ENCODE measurements at regions not wholly inside any gene's neighbourhood (a gene's known extent, or its start where the extent isn't known, plus 50 kb on each side); places are given as distances from the start of the nearest gene placed in this dataset.

DNA sequence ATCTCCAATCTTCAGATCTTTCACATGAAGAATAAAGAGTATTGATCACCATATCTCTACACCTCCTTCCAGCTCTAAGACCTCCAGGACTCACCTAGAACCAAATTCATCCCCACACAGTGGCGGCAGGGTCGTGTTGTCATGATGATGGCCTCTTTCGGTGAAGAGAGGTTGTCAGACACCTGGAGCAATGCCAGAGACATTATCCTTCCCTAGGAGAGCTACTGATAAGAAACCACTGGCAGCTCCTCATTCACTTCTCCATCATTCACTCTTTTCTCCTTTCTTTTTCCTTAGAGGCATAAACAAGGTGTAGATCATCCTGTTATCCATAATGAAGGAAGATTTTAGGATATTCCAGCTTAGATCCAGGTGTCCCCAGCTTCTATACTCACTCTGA lies 197.9 kb upstream of the TNP1 start (continued):
- TF ChIP-seq, protein P1, sequence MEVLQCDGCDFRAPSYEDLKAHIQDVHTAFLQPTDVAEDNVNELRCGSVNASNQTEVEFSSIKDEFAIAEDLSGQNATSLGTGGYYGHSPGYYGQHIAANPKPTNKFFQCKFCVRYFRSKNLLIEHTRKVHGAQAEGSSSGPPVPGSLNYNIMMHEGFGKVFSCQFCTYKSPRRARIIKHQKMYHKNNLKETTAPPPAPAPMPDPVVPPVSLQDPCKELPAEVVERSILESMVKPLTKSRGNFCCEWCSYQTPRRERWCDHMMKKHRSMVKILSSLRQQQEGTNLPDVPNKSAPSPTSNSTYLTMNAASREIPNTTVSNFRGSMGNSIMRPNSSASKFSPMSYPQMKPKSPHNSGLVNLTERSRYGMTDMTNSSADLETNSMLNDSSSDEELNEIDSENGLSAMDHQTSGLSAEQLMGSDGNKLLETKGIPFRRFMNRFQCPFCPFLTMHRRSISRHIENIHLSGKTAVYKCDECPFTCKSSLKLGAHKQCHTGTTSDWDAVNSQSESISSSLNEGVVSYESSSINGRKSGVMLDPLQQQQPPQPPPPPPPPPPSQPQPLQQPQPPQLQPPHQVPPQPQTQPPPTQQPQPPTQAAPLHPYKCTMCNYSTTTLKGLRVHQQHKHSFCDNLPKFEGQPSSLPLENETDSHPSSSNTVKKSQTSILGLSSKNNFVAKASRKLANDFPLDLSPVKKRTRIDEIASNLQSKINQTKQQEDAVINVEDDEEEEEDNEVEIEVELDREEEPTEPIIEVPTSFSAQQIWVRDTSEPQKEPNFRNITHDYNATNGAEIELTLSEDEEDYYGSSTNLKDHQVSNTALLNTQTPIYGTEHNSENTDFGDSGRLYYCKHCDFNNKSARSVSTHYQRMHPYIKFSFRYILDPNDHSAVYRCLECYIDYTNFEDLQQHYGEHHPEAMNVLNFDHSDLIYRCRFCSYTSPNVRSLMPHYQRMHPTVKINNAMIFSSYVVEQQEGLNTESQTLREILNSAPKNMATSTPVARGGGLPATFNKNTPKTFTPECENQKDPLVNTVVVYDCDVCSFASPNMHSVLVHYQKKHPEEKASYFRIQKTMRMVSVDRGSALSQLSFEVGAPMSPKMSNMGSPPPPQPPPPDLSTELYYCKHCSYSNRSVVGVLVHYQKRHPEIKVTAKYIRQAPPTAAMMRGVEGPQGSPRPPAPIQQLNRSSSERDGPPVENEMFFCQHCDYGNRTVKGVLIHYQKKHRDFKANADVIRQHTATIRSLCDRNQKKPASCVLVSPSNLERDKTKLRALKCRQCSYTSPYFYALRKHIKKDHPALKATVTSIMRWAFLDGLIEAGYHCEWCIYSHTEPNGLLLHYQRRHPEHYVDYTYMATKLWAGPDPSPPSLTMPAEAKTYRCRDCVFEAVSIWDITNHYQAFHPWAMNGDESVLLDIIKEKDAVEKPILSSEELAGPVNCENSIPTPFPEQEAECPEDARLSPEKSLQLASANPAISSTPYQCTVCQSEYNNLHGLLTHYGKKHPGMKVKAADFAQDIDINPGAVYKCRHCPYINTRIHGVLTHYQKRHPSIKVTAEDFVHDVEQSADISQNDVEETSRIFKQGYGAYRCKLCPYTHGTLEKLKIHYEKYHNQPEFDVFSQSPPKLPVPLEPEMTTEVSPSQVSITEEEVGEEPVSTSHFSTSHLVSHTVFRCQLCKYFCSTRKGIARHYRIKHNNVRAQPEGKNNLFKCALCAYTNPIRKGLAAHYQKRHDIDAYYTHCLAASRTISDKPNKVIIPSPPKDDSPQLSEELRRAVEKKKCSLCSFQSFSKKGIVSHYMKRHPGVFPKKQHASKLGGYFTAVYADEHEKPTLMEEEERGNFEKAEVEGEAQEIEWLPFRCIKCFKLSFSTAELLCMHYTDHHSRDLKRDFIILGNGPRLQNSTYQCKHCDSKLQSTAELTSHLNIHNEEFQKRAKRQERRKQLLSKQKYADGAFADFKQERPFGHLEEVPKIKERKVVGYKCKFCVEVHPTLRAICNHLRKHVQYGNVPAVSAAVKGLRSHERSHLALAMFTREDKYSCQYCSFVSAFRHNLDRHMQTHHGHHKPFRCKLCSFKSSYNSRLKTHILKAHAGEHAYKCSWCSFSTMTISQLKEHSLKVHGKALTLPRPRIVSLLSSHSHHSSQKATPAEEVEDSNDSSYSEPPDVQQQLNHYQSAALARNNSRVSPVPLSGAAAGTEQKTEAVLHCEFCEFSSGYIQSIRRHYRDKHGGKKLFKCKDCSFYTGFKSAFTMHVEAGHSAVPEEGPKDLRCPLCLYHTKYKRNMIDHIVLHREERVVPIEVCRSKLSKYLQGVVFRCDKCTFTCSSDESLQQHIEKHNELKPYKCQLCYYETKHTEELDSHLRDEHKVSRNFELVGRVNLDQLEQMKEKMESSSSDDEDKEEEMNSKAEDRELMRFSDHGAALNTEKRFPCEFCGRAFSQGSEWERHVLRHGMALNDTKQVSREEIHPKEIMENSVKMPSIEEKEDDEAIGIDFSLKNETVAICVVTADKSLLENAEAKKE (CRISPR knock-in tag; IDR thresholded peaks at IDR 0.05) = no peak
- TF ChIP-seq, protein P2, sequence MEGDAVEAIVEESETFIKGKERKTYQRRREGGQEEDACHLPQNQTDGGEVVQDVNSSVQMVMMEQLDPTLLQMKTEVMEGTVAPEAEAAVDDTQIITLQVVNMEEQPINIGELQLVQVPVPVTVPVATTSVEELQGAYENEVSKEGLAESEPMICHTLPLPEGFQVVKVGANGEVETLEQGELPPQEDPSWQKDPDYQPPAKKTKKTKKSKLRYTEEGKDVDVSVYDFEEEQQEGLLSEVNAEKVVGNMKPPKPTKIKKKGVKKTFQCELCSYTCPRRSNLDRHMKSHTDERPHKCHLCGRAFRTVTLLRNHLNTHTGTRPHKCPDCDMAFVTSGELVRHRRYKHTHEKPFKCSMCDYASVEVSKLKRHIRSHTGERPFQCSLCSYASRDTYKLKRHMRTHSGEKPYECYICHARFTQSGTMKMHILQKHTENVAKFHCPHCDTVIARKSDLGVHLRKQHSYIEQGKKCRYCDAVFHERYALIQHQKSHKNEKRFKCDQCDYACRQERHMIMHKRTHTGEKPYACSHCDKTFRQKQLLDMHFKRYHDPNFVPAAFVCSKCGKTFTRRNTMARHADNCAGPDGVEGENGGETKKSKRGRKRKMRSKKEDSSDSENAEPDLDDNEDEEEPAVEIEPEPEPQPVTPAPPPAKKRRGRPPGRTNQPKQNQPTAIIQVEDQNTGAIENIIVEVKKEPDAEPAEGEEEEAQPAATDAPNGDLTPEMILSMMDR (conservative IDR thresholded peaks at IDR 0.05; ENCODE audit: low read depth in 2 of 2) = no peak
- TF ChIP-seq, protein P3, sequence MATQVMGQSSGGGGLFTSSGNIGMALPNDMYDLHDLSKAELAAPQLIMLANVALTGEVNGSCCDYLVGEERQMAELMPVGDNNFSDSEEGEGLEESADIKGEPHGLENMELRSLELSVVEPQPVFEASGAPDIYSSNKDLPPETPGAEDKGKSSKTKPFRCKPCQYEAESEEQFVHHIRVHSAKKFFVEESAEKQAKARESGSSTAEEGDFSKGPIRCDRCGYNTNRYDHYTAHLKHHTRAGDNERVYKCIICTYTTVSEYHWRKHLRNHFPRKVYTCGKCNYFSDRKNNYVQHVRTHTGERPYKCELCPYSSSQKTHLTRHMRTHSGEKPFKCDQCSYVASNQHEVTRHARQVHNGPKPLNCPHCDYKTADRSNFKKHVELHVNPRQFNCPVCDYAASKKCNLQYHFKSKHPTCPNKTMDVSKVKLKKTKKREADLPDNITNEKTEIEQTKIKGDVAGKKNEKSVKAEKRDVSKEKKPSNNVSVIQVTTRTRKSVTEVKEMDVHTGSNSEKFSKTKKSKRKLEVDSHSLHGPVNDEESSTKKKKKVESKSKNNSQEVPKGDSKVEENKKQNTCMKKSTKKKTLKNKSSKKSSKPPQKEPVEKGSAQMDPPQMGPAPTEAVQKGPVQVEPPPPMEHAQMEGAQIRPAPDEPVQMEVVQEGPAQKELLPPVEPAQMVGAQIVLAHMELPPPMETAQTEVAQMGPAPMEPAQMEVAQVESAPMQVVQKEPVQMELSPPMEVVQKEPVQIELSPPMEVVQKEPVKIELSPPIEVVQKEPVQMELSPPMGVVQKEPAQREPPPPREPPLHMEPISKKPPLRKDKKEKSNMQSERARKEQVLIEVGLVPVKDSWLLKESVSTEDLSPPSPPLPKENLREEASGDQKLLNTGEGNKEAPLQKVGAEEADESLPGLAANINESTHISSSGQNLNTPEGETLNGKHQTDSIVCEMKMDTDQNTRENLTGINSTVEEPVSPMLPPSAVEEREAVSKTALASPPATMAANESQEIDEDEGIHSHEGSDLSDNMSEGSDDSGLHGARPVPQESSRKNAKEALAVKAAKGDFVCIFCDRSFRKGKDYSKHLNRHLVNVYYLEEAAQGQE (IDR thresholded peaks at IDR 0.05; ENCODE audit: unreplicated experiment) = no peak

DNA sequence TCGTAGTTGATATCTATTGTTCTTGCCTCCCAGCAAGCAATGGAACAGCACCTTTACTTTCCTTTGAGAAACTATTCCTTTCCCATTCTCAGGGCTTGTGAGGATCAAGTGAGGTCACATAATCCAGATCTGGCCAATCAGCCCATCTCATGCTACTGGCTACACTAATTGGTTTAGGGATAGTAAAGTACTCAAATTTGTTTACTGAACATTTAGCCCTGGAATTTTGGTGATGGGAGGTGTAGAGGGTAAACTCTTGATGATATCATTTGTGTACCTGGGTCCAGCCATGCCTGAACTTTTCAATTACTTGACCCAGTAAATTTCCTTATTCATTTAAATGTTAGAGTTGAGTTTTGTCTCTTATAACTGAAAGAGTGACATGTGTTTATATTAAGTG lies 195.8 kb upstream of the TNP1 start:
- H3K27me3 Mint-ChIP-seq (ENCODE audit: insufficient read depth, low read depth, poor library complexity) = peaks cover 2% of the 10 kb centered on the region
- Histone ChIP-seq H3K27ac (ENCODE audit: low read depth) (no peak overlapping the region), H3K4me2 (no peak overlapping the region), H3K9me2 (ENCODE audit: insufficient read depth) (peaks cover 15% of the 10 kb centered on the region; the same call in 1 of the 2 replicates), H3K27me3 (ENCODE audit: insufficient read depth) (no peaks in the 10 kb centered on the region), H3K36me3 (ENCODE audit: insufficient read depth) (no peaks in the 10 kb centered on the region), H4K20me1 (replicated peaks; ENCODE audit: insufficient read depth) (no peaks in the 10 kb centered on the region), H3K79me2 (replicated peaks; ENCODE audit: insufficient read depth) (no peaks in the 10 kb centered on the region), H3K4me3 (no peak overlapping the region), H3F3A (replicated peaks; ENCODE audit: low read depth) (no peaks in the 10 kb centered on the region), H3K4me1 (ENCODE audit: insufficient read depth) (no peaks in the 10 kb centered on the region), H2AFZ (no peak overlapping the region)
- H3K27ac Mint-ChIP-seq = no peak overlapping the region
- H3K4me3 Mint-ChIP-seq = no peak overlapping the region
- H3K36me3 Mint-ChIP-seq (ENCODE audit: low read depth) = no peaks in the 10 kb centered on the region
- H3K9me3 Mint-ChIP-seq = no peaks in the 10 kb centered on the region
- ATAC-seq (no peak), DNase-seq (ENCODE audit: low spot score) (no peak)
- no peaks in the 10 kb centered on the region for H3K4me1 Mint-ChIP-seq
- TF ChIP-seq EZH2 (IDR thresholded peaks at IDR 0.05; ENCODE audit: low read depth, unreplicated experiment) = no peak
